ENCODE measurements at regions not wholly inside any gene's neighbourhood (a gene's known extent, or its start where the extent isn't known, plus 50 kb on each side); places are given as distances from the start of the nearest gene placed in this dataset.

DNA sequence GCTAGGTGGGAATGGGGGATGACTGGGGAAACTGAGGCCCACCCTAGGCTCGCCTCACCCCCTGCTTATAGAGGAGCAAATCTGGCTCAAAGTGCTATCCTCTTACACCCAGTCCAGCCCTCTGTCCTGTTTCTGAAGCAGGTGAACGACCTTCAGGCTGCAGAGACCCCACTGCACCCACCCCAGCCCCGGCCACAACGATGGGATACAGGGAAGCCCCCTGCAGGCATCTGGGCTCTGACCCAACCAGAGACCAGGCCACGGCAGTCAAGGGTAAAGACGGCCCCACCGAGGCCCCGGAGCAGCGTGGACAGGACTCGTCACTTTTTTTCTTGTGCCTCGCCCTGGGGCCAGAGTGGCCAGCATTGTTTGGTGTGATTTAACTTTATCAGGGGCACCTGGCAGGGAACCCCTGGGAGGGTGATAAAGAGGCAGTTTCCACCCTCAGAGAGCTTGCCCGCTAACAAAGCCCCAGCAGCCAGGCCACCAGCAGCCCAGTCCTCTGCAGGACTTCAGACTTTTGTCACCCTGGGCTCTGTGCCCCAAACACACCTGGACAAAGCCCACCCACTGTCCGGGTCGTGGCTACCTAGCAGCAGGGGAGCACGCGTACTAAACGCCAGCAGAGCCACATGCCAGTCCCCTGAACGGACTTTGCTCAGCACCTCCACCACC is 612.6 kb downstream of the TBC1D22A start:
- Mint-ChIP-seq H3K9me3 (peaks cover 5% of the 10 kb centered on the region), H3K27ac (ENCODE audit: unreplicated experiment) (no peak overlapping the region), H3K36me3 (ENCODE audit: low read depth) (peaks cover 8% of the 10 kb centered on the region), H3K27me3 (ENCODE audit: low read depth) (peaks cover 2% of the 10 kb centered on the region), H3K4me3 (no peak overlapping the region), H3K4me1 (no peaks in the 10 kb centered on the region)
- TF ChIP-seq, protein P1, sequence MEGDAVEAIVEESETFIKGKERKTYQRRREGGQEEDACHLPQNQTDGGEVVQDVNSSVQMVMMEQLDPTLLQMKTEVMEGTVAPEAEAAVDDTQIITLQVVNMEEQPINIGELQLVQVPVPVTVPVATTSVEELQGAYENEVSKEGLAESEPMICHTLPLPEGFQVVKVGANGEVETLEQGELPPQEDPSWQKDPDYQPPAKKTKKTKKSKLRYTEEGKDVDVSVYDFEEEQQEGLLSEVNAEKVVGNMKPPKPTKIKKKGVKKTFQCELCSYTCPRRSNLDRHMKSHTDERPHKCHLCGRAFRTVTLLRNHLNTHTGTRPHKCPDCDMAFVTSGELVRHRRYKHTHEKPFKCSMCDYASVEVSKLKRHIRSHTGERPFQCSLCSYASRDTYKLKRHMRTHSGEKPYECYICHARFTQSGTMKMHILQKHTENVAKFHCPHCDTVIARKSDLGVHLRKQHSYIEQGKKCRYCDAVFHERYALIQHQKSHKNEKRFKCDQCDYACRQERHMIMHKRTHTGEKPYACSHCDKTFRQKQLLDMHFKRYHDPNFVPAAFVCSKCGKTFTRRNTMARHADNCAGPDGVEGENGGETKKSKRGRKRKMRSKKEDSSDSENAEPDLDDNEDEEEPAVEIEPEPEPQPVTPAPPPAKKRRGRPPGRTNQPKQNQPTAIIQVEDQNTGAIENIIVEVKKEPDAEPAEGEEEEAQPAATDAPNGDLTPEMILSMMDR (conservative IDR thresholded peaks at IDR 0.05): no peak
- DNase-seq (ENCODE audit: low read depth, low spot score): no peak

DNA sequence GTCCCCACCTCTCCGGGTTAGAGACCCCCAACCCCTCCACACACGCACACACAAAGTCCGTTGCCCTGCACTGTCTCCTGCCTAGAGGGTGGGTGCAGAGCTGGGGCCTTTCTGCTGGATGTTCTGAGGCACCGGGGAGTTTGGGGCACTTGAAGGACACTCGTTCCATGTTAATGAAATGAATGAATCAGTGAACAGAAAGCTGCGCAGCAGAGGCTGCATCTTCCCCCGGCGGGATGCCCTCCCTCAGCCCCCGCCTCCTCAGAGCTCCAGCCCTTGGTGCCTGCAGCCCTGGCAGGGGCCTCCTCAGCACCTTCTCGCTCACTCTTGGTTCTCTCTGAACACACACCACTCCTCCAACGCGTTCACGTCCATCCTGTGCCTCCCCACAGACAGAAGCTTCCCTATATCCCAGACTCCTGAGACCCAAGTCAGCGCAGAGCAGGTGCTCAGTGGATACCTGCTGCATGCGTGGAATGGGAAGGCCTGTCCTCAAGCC is 611.9 kb downstream of the TBC1D22A start:
- peaks cover 5% of the 10 kb centered on the region for H3K9me3 Mint-ChIP-seq
- peaks cover 8% of the 10 kb centered on the region for H3K36me3 Mint-ChIP-seq (ENCODE audit: low read depth)
- DNase-seq (ENCODE audit: low read depth, low spot score): no peak
- TF ChIP-seq, protein P1 (conservative IDR thresholded peaks at IDR 0.05): no peak
- H3K27ac Mint-ChIP-seq (ENCODE audit: unreplicated experiment): no peak overlapping the region
- no peak overlapping the region for H3K4me3 Mint-ChIP-seq
- H3K4me1 Mint-ChIP-seq: no peaks in the 10 kb centered on the region
- peaks cover 2% of the 10 kb centered on the region for H3K27me3 Mint-ChIP-seq (ENCODE audit: low read depth)

- H3K27me3 Mint-ChIP-seq (ENCODE audit: low read depth): peaks cover 2% of the 10 kb centered on the region
- peaks cover 7% of the 10 kb centered on the region for H3K36me3 Mint-ChIP-seq (ENCODE audit: low read depth)
- no peak overlapping the region for H3K4me3 Mint-ChIP-seq
- H3K27ac Mint-ChIP-seq (ENCODE audit: unreplicated experiment): no peak overlapping the region
- no peak for DNase-seq (ENCODE audit: low read depth, low spot score)
- TF ChIP-seq, protein P1 (conservative IDR thresholded peaks at IDR 0.05): no peak
- H3K4me1 Mint-ChIP-seq: no peaks in the 10 kb centered on the region
- peaks cover 4% of the 10 kb centered on the region for H3K9me3 Mint-ChIP-seq
Observed at GRCh38 chr22:47373648-47374272, 611.3 kb downstream of the TBC1D22A start.

DNA sequence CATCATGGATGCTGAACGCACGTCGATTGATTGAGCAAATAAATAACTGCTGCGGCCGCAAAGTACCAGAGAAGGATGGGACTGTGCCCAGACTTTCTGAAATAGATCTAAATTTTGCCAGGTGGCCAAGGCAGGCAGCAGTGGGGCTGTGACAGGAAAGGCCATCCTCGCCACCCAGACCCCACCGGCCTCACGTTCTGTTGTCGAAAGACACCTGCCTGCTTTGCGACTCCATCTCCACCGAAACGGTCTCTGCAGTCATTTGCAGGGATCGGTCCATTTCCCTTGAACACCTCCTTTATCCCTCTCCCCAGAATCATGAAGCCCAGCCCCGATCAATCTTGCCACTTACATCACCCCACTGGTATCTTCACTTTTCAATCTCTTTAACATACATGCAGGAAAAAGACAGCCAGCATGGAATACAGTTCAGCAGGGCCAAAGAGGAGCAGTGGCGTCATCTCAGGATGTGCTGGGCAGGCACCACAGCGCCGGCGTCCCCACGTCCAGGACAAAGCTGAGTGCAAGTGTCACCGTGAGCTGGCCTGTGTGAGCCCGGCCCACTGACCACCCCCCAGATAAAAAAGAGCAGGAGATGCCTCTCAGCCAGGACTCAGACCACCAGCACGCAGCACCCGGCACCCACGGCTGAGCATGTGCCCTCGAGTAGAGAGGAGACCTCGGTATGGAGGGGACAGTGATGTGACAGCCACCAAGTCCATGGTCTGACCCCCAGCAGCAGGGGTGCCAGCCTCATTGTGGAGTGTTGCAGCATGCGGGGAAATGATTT is 610.3 kb downstream of the TBC1D22A start:
- peaks cover 3% of the 10 kb centered on the region for H3K36me3 Mint-ChIP-seq (ENCODE audit: low read depth)
- H3K9me3 Mint-ChIP-seq: no peaks in the 10 kb centered on the region

DNA sequence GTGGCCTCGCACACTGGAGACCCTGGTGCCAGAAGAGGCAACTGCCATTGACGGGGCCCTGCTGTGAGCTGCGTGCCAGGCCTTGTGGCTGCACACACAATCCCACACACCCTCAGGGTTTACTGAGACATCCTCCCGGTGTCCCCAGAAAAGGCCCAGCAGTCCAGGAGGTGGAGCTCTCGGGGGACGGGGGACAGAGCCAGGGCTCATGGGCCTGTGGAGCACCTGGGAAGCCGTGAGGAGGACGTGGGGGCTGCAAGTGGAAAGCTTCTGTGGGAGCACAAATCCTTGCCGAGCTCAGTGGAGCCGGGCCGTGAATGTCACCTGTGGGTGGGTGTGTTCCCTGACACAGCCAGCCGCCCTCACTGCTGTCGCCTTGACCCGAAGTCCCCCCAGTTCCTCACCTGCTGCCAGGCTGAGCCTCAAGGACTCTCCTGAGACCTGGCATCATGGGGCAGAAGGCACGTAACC is 609.7 kb downstream of the TBC1D22A start:
- H3K27ac Mint-ChIP-seq (ENCODE audit: unreplicated experiment): no peak overlapping the region
- TF ChIP-seq, protein P1 (conservative IDR thresholded peaks at IDR 0.05): no peak
- no peak for DNase-seq (ENCODE audit: low read depth, low spot score)
- H3K4me3 Mint-ChIP-seq: no peak overlapping the region
- H3K9me3 Mint-ChIP-seq: no peaks in the 10 kb centered on the region
- H3K36me3 Mint-ChIP-seq (ENCODE audit: low read depth): peaks cover 3% of the 10 kb centered on the region
- peaks cover 2% of the 10 kb centered on the region for H3K27me3 Mint-ChIP-seq (ENCODE audit: low read depth)
- no peaks in the 10 kb centered on the region for H3K4me1 Mint-ChIP-seq

More for the DNA sequence above, 610.3 kb downstream of the TBC1D22A start:
- Mint-ChIP-seq H3K4me1 (no peaks in the 10 kb centered on the region), H3K27me3 (ENCODE audit: low read depth) (peaks cover 2% of the 10 kb centered on the region), H3K27ac (ENCODE audit: unreplicated experiment) (no peak overlapping the region), H3K4me3 (no peak overlapping the region)
- no peak for DNase-seq (ENCODE audit: low read depth, low spot score)
- TF ChIP-seq, protein P1 (conservative IDR thresholded peaks at IDR 0.05): no peak

Data from neural crest cell (in vitro differentiated cells).